ENCODE measurements at regions not wholly inside any gene's neighbourhood (a gene's known extent, or its start where the extent isn't known, plus 50 kb on each side); places are given as distances from the start of the nearest gene placed in this dataset.

DNA sequence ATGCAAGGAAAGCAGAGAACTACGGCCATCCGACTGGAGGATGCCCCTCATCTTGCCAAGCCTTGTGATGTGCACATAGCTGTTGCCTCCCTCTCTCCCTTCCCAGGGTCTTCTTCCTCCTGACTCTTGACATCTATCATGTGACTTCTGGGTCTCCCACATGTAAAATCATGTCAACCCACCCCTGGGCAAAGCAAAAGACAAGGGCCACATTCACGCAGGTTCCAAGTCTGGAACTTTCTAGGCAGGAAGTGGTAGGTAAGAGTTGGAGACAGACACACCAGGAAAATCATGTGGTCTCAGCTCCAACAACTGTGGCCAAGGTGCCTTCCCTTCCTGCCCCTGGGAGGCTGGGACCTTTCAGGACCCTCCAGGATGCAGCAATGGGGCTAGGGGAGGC, 187.3 kb downstream of the CXCL12 start:
- DNase-seq (ENCODE audit: low read depth) = no peak

DNA sequence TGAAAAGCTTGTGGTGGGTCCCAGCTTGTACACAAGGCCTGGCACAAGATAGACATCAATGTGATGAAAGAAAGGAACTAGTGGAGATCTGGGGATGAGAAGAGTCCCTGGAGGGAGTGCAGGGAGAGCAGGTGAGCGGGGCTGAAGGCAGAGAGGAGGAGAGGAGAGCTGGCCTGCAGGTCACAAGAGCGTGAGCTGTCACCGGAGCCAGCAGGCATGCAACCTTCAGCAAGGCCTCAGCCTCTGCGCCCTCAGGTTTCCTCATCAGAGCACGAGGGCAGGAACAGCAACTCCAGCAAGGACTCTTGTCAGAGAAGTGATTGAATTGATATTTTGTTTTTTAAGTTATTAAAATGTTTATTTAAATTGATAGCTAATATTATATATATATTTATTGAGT, 188.6 kb downstream of the CXCL12 start:
- no peak for DNase-seq (ENCODE audit: low read depth)

DNA sequence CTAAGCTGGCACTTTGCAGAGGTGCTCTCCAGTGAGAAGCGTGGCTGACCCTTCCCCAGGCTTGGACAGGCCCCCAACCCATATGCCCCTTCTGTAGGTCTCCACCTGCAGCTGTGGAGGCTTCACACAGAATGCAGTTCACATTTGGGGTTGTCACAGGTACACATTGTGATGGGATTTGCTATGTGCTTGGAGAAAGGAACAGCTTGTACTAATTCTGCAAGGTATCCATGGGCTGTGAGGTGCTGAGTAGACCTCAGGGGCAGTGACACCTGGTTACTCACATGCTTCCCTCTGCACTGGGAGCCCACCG, 188.9 kb downstream of the CXCL12 start:
- DNase-seq (ENCODE audit: low read depth) = no peak

DNA sequence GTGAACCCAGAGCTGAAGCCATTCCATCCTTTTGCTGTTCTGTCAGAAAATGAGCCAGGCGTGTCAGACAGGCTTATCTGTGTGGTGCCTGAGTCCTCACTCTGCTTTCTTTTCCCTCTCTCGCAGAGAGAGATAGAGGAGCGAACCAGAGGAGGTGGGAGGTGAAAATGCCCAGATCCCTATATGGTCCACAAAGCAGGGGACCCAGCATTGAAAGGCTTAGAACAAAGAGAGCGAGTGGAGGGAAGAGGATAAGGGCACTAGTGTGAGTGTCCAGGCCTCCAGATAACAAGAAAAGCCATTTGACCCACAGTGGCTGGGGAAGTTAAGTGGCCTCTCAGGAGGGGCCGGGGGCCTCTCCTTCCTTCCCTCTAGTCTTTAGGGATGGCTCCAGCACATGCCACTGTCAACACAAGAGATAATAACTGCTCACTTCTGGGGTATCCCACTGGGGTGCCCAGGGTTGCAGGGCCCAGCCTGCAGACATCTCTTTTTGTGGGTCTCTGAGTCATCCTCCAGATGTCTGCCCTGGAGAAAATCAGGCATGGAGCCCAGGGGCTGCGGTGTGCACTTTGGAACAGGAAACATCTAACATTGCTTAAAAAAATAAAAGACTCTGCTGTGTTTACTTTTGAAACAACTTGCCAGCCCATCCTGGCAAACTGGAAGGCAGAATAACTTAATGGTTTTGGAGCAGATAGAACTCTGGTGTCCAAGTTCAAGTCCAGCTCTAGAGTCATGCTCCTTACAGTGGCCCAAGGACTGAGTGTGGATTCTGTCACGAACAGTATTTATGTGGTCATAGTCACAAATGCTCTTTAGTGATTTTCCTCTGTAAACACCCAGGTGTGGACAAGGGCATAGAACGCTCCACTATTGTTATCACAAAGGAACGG, 189.5 kb downstream of the CXCL12 start:
- DNase-seq (ENCODE audit: low read depth) = no peak

DNA sequence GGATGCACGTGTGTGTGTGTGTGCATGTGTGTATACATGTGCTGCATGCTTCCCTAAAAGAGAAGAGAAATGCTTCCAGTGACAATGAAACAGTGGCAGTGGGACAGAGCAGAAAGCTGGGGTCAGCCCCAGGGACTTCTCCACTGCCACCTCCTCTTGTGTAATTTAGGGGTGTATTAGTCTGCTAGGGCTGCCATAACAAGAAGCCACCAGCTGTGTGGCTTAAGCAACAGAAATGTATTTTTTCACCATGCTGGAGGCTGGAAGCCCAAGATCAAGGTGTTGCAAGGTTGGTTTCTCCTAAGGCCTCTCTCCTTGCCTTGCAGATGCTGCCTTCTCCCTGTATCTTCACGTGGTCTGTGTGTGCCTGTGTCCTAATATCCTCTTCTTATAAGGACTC, 190.5 kb downstream of the CXCL12 start:
- no peak for DNase-seq (ENCODE audit: low read depth)

DNA sequence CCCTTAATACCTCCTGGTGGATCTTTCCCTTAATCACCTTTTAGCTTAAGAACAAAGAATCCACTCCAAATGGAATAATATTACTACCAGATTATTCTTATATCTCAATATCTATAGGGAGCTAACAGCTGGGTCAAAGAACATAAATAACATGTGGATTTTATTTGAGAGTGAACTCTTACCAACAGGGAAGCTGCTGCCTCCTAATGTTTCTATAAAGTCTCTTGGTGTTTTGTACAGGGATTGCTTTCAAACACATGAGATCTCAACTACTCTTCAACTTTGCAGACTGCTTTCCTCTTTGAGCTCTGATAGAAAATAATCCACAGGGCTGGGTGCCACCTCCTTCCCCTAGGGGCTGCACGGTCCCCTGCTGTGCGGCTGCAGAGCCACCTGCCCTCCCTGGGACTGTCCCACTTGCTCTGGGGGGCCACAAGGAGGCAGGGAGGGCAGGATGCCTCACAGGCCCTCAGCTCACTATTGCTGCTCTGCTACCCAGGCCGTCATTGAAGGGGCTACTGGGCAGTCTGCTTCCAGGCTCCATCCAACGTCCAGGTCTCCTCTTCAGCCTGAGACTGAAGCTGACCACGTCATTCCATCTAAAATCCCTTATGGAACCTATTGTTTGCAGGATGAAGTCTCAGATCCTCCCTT, 191.2 kb downstream of the CXCL12 start:
- DNase-seq (ENCODE audit: low read depth) = no peak

DNA sequence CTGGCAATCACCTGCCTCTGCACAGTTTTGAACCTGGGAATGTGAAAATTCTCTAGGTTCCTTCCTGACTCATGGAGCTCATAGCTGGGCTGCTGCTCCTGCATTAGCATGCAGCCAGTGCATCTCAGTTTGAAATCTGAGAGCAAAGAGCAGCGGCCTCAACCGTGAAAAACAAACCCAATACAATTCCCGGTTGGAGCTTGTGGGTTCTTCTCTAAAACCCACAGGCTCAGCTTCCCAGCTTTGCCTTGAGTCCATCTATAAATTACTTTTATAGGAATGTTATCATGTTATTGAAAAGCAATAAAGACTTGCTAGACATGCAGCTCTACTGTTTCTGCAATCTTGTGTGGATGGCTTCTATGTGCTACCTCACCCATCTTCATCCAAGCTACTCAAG, 191.7 kb downstream of the CXCL12 start:
- DNase-seq (ENCODE audit: low read depth) = no peak

DNA sequence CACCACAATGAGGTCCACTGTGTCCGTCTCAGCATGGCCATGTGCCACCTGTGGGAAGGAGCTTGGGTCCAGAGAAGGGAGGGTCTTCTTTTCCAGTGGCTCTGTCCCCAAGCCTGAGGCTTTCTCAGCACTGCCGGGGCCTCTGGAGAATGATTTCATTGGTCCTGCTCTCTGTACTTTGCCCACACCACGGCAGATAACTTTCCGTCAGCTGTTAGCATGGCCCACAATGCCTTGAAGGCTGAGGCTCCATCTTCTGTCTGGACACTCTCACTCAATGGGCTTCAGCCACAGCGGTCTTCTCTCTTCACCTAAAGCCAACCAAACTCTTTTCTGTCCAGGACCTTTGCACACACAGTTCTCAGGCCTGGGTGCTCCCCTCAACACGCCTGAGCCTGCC, 192.5 kb downstream of the CXCL12 start:
- no peak for DNase-seq (ENCODE audit: low read depth)

DNA sequence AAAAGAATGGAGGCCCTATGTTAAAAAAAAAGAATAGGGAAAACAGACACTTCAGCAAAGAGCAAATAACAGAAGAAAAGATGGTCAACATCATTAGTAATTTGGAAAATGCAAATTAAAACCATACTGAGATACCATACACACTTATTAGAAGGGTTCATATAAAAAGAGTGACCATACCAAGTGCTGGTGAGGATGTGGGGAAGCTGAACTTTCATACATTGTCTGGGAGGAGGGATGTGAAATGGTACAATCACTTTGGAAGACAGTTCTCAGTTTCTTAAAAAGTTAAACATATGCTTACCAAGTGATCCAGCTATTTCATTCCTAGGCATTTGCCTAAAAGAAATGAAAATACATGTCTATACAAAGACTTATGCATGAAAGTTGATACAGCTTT, 194.4 kb downstream of the CXCL12 start:
- no peak for DNase-seq (ENCODE audit: low read depth)

DNA sequence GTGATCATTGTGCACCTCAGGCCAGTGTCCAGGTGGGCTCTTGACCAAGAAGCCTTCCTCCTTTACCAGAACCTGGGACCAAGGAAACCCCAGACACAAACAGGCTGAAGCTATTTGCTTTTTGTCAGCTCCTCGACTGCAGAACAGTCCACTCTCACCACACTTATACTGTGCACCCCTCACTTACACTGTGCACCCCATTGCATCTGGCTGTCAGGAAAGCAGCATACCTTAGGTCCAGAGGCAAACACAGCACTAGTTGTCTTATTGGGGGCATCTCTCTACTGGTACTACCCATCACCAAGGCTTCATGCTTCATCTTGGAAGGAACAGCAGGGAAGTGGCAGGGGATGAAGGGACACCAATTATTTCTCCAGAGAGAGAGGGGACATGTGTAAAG, 198.1 kb downstream of the CXCL12 start:
- DNase-seq (ENCODE audit: low read depth) = no peak

DNA sequence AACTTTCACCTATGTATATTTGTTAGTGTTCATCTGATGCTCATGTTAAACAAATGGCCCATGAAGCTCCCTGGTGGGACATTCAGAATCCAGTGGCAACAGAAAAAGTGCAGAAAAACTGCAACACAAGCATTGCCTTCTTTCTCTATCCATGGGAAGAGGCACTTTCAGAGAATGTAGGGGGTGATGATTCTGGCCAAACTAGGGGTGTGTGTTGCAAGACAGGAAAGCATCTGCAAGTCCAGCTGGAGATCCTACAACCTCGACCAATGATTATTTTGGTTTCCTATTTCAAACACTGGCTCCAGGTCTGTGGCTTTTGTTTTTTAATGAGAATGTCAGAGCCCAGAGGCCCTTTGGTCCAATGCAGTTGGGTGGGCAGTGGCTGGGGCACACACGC, 198.7 kb downstream of the CXCL12 start:
- no peak for DNase-seq (ENCODE audit: low read depth)

DNA sequence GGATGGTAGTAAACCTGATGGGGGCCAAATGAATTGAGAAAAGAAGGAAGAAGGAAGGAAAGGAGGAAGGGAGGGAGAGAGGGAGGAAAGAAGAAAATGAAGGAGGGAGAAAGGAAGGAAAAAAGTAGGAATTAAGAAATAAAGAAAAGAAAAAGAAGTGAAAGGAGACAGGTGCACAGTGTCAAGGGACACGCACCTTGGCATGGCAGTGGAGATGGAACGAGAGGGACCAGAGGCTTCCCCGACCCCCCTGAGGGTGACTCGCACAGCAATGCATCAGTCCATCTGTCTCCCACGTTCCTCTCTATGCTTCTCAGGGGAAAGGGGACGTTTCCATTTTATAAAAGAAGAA, 199.6 kb downstream of the CXCL12 start:
- no peak for DNase-seq (ENCODE audit: low read depth)

DNA sequence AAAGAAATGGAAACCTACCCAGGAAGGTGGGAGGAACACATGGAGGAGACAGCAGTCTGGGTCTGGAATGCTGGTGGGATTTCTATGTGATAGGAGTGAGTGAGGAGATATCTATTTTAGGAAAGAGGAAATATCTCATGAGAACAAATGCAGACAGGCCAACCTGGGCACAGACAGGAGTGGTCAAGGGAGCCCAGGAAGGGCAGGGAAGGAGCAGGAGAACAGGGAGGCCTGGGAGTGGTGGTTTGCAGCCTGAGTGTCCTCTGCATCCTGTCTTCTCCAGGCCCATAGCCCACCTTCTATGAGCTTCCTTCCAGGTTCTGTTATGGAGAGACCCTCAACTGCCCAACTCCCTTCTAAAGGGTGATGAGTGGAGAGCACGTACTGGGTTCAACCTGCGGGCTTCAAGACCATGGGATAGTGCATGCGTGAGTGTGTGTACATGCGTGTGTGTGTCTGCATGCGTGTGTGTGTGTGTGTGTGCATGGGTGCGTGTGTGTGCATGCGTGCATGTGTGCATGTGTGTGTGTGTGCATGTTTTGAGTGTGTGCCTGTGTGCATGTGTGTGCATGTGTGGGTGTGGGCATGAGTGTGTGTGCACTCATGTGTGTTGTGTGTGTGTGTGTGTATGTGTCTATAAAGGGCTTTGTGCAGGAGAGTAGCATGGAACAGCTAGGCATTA, 200.1 kb downstream of the CXCL12 start:
- DNase-seq (ENCODE audit: low read depth) = no peak

DNA sequence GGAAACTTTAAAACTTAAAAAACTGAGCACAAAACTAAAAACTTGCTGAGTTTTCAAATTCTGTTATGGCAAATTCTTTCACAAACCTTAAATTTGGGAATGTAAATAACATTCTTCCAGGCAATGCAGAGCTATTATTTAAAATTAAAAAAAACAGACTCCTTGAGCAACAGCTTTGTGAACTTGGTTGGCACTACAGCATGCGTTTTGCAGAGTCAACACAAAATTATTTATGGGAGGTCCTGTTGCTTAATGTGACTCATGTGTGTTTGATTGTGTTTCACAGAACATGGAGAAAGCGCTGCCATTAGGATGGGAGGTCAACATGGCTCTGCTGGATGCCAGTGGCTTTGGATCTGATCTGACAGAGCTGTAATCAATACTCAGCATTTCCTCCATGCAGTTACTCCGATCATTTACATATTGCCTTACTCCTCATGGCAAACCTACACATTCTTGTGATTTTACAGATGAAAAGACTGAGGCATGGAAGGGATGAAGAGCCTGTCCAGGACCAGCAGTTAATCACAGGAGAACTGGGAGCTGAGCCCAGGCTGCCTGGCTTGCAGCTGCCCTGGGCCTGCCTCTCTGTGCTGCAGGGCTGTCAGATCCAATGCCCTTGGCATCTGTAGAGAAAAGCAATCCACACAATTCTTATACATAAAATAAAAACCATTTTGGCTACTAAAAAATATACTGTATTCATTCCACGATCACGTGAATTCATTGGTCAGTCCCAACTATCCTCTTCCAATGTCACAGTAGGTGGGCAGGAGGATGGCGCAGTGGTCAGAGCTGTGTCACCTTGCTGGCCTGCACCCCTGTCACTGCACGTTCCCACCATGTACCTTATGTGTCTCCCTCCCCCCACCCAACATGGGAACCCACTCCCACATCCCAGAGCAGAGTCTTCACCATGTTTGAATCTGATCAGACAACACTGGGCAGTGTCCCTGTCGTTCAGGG, 200.9 kb downstream of the CXCL12 start:
- DNase-seq (ENCODE audit: low read depth) = no peak

DNA sequence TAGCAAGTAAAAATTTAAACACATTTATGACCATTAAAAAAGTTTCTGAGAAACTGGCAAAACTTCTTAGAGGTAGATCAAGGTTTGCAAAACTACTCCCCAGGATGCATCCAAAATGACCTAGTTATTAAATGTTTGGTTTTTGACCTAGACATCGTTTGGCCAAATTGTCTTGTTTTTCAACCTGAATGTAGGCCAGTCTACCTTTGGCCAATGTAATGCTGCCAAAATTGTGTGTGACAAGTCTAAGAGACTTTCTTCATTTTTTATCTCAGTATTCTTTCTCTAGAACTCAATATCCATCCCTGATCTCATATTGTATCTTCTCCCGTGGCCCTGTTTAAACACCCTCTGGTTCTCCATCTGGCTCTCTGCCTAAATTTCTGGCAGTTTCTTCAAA, 202.0 kb downstream of the CXCL12 start:
- DNase-seq (ENCODE audit: low read depth) = no peak

DNA sequence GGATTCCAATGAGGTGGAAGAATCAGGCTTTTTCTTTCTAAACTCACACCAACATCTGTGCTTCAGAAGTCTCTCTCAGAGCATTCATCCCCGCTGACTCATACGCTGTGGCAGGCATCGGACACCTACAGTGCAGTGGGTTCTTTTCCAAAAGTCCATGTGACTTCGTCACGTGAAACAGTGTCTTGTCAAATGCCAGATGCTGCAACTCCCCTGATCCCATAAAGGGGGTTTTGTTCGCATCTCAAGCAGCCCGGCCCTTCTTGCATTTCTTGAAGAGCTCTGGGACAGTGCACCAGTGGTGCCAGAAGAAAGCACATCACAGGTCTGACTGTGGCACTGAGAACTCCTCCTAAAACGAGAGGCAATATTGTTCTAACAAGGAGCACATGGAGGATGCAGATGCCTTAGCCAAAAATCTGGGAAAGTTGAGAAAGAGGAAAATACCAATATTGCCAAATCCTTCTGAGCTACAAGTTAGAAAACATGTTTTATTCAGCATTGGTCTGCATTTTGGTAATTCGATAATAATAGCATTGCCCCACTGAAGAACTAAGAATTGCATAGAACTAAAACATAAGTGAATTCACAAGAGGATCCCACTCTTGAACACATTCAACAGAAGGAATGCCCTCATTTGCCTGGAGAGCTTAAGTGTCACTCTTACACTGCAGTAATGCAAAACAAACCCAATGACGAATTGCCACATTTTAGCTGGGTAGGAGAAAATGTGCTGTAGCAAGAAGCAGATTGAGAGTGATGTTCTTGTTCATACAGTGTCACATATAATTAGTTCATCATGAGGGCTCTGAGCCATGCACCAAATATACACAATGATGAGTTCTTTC, 204.4 kb downstream of the CXCL12 start:
- DNase-seq (ENCODE audit: low read depth) = no peak

DNA sequence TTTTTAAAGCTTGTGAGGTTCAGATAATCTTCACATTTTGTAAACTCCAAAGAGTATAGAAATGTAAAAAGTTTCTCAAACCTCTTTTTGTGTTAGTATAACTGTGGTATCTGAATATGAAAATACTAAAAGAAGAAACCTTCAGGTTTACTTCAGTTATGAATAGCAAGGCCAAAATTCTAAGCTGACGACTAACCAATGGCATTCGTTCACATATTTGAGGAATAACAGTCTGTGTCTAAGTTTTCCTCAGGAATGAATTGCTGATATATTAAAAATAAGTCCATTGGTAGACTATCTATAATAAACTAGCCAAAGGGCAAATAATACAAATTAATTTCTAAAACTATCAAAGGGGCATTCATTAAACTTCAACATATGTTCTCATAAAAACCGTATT, 206.0 kb downstream of the CXCL12 start:
- DNase-seq (ENCODE audit: low read depth) = no peak

DNA sequence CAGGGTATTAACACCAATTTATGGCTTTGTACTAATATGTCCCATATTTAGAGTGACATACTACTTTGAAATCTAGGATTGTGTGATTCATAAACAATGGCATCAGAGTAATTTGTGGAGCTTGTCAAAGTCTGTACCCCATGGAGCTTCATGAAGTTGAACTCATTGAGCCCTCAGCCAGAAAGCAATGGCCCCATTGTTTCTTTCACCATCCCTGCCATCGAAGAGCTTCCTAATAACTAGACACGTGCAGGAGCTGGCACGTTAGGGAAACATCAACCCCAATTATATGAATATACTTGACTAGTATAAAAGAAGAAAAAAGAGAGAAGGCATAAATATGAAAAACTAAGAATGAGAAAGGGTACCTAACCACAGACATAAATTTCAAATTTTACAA, 206.6 kb downstream of the CXCL12 start:
- no peak for DNase-seq (ENCODE audit: low read depth)

DNA sequence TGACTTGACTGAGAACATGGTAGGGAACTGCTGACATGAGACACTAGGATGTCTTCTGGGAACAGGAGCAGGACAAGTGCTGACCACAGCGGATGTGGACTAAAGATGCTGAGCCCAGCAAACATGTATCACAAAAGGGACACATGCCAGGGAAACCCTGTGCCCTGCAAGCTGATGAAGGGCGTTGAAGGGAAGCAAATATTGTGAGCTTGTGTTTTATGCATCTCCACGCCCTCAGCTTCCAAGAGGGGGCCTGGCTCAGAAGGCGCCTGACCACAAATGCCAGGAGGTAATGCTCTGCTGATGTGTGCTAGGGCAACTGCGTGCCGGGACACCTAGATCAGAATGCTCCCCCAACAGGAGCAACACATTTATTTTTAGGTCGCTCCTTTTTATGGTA, 207.3 kb downstream of the CXCL12 start:
- no peak for DNase-seq (ENCODE audit: low read depth)

DNA sequence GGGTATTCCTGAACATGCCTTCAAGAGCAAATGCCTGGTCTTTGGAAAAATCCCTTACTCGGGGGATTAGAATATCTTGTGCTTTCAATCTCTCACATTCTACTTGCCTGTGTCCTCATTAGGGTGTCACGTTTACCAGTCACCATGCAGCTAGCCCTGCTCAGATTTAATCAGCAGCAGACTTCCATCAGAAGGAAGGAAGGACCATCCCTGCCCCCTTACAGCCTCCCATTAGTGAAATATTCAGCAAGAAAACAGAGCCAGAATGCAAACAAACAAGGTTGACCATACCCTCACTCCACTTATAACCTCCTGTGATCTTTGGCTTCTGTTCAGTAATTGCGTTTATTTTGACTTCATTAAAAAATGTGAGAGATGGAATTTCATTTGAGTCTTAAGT, 208.6 kb downstream of the CXCL12 start:
- DNase-seq (ENCODE audit: low read depth) = no peak

DNA sequence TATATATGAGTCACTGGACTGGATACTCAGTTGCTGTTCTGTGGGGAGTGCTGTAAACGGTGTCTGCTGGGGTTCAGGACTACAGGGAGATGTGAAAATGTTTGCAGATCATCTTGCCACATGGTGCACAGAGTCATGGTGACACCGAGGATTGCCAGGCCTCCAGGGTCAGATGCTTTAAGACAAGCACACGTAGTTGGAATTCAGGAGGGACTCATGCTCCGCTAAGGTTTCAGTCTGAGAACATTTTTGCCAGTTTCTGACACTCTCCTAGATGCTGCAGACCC, 211.3 kb downstream of the CXCL12 start:
- DNase-seq (ENCODE audit: low read depth) = no peak
